LoVo (cell line): ENCODE measurements at regions not wholly inside any gene's neighbourhood (a gene's known extent, or its start where the extent isn't known, plus 50 kb on each side); places are given as distances from the start of the nearest gene placed in this dataset.

ENCODE experiments used
- DNase-seq: peaks from one replicate; pipeline ENCODE4 v3.0.0-alpha.2; 2016; ENCODE audit warnings: low spot score

- no peak for DNase-seq
Observed at GRCh38 chr3:73695841-73696240, 71.1 kb upstream of the PDZRN3 start.

DNA sequence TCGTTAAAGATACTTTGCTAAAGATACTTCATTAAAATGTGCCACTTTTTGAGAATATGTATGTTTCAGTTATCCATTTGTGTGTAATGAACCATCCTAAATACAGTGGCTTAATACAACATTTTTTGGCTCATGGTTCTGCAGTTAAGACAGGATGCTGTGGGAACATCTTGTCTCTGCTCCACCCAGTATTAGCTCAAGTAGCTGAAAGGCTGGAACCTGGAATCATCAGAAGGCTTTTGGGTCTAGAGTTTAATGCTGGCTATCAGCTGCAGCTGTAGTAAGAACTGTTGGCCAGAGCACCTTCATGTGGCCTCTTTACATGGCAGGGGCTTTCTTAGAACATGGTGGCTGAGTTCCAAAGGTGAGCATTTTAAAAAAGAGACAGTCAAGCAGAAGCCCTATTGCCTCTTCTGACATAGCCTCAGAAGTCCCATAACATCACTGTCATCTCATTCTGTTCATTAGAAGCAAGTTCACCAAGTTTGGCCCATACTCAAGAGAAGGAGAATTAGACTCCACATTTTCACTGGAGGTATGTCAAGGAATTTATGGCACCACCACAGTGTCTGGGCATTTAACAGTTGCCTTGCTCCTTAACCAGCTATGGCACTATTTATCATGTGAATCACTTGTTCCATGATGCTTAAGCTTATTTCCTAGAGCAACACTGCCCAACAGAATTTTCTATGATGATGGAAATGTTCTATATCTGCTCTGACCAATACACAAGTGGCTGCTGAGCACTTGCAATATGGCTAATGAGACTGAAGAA lies 70.4 kb upstream of the PDZRN3 start:
- DNase-seq: no peak

DNA sequence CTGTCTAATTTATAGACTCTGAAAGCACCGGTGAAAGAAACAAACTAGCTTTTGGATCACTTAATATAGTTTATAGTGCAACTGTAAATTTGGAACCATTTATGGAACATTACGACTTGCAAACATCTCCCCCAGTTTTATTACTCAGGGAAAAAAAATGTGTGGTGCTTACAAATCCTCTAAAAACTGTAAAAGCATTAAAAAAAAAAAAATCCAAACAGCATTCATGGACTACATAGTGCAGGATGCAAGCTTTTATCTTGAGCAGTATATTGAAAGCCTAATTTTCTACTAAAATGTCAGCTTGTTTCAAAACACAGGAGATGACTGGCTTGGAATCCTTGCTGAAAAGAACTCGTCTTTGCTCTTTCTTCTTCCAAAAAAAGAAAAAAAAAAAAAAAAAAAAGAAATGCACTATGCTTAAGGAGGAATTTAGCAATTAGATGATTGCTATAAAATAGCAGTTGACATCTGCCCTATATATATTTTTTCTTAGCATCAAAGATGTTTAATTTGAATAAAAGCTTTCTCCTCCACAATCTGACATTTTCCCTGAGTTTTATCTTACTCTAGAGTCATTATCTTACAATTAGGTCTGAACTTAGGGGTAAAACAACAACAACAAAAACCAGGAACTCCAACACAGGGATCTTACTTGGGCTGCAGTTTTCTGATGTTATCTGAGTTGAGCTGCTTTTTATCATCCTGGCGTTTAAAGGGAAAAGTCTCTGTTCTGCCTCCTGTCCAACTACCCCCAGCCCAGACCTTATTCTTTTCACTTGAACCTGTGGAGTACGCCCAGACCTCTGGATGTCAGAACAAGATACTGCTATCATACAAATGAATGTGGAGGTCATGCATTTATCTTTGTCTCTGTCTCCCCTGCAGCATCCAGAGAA lies 62.6 kb upstream of the PDZRN3 start:
- DNase-seq: no peak

- DNase-seq: no peak
Observed at GRCh38 chr3:73685061-73685460, 60.3 kb upstream of the PDZRN3 start.

GRCh38 chr3:73683706-73684105 lies 59.0 kb upstream of the PDZRN3 start:
- DNase-seq: no peak

DNA sequence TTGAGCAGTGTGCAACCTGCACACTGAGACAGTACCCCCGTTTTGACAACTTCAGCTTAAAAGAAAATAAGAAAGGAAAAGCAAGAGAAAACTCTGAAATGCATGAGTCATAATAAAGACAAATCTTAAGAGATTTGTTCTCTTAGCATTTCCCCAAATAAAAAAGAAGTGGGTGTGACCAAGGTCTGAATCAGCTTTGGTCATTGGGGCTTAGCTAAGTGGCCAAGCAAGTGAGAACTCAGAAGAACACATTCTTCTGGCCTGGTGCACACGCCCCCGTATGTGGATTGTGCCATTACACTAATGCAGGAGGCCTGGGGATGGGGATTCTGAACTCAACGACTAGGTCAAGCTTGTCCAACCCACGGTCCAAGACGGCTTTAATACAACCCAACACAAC lies 56.9 kb upstream of the PDZRN3 start:
- no peak for DNase-seq

GRCh38 chr3:73681198-73681597 lies 56.5 kb upstream of the PDZRN3 start:
- no peak for DNase-seq

DNA sequence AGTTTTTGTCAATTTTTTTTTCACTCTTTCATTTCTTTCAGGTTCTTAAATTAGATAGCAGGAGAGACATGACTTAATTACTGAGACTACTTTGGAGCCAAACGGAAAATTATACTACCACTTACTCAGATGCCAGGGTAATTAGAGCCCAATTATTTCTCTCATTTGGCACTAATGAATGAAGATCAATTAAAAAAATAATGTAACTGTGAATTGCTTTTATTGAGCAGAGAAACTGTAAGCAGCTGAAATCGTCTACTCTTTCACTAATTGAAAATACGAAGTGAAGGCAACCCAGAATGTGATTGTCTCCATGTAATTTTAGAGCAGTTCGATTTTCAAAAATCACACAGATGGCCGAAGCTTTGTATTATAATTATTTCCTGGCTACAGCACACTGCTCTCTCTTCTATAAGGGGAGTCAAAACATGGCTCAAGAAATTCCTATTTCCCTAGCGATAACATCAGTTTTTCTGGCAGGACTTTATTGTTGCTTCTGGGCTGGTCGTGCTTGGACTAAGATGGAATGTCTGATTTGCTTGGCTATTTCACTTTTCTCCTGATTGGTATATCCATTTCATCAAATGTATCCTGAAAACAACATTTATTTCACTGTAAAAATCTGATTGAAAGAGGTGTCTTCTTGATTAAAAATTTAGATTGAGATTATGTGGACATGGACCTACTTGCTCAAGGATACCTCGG lies 55.8 kb upstream of the PDZRN3 start:
- DNase-seq: no peak

- no peak for DNase-seq
Observed at GRCh38 chr3:73677336-73678024, 52.7 kb upstream of the PDZRN3 start.
